Natural killer cell treated with Interleukin-12 subunit alpha and Interleukin-12 subunit beta and Interleukin-15 and Interleukin-18, amount 100 ng/mL, for 72 hours (primary cell): ENCODE measurements at regions not wholly inside any gene's neighbourhood (a gene's known extent, or its start where the extent isn't known, plus 50 kb on each side); places are given as distances from the start of the nearest gene placed in this dataset.
A peak's percentile ranks its signal among the peaks of the same experiment; 100 is the strongest.
"Not testable (repeated sequence)": the region's sequence is repeated elsewhere in the genome, so short reads cannot be mapped to it uniquely, and the experiment has no call there.

Experiments used
- ATAC-seq, 2 donors: fragments of 150-1000 bp; cut with Tn5 transposase in 1 of 2; sonication (Bioruptor Pico), chemical (Tn5 transposase) in 1 of 2; 2 replicates each; pipeline ENCODE4 v1.10.0; 2021
- DNase-seq: peaks from one replicate; pipeline ENCODE4 v3.0.0; 2022; ENCODE audit warnings: low spot score
- H3K27ac Mint-ChIP-seq, 2 donors: 1 replicate in 1 of 2; 2 replicates in 1 of 2; pipeline ENCODE4 v1.8.0; 2022; ENCODE audit warnings: mixed read lengths in 2 of 2, mild to moderate bottlenecking in 1 of 2, moderate library complexity in 1 of 2
- H3K27me3 Mint-ChIP-seq, 2 donors: 1 replicate in 1 of 2; 2 replicates in 1 of 2; pipeline ENCODE4 v1.8.0; 2022; ENCODE audit warnings: mixed read lengths in 2 of 2
- H3K36me3 Mint-ChIP-seq: one replicate; pipeline ENCODE4 v1.8.0; 2022; ENCODE audit warnings: mixed read lengths
- H3K4me1 Mint-ChIP-seq, 2 donors: 1 replicate in 1 of 2; 2 replicates in 1 of 2; pipeline ENCODE4 v1.8.0; 2022; ENCODE audit warnings: low read depth in 2 of 2, mixed read lengths in 2 of 2, mild to moderate bottlenecking in 1 of 2
- H3K4me3 Mint-ChIP-seq: one replicate; pipeline ENCODE4 v1.8.0; 2022; ENCODE audit warnings: mixed read lengths
- H3K9me3 Mint-ChIP-seq: 2 replicates; pipeline ENCODE4 v1.8.0; 2022; ENCODE audit warnings: mixed read lengths

GRCh38 chr2:15752552-15753232 lies 161.0 kb downstream of the DDX1 start:
- H3K27ac Mint-ChIP-seq = no peak overlapping the region
- H3K27me3 Mint-ChIP-seq = peaks cover 3 to 12% of the 10 kb centered on the region in 2 donors
- no peak overlapping the region for H3K4me3 Mint-ChIP-seq
- peaks cover 3% of the 10 kb centered on the region for H3K9me3 Mint-ChIP-seq
- no peaks in the 10 kb centered on the region for H3K36me3 Mint-ChIP-seq
- no peak for DNase-seq
- no peaks in the 10 kb centered on the region for H3K4me1 Mint-ChIP-seq
- ATAC-seq = no peak

GRCh38 chr2:15753233-15753798 lies 161.6 kb downstream of the DDX1 start:
- Mint-ChIP-seq H3K4me1 (no peaks in the 10 kb centered on the region), H3K9me3 (peaks cover 3% of the 10 kb centered on the region), H3K4me3 (no peak overlapping the region), H3K27ac (no peak overlapping the region), H3K27me3 (peaks cover 3 to 16% of the 10 kb centered on the region in 2 donors), H3K36me3 (no peaks in the 10 kb centered on the region)
- no peak for DNase-seq
- ATAC-seq = no peak

- DNase-seq = no peak
- no peaks in the 10 kb centered on the region for H3K4me1 Mint-ChIP-seq
- H3K27ac Mint-ChIP-seq = no peak overlapping the region
- H3K4me3 Mint-ChIP-seq = no peak overlapping the region
- ATAC-seq = no peak
- H3K27me3 Mint-ChIP-seq = peaks cover 3 to 16% of the 10 kb centered on the region in 2 donors
- no peaks in the 10 kb centered on the region for H3K36me3 Mint-ChIP-seq
- H3K9me3 Mint-ChIP-seq = peaks cover 3% of the 10 kb centered on the region
Measured at GRCh38 chr2:15753811-15754702, 162.4 kb downstream of the DDX1 start.

- no peaks in the 10 kb centered on the region for H3K4me1 Mint-ChIP-seq
- peaks cover 3 to 16% of the 10 kb centered on the region in 2 donors for H3K27me3 Mint-ChIP-seq
- peaks cover 3% of the 10 kb centered on the region for H3K9me3 Mint-ChIP-seq
- ATAC-seq (no peak), DNase-seq (no peak)
- no peak overlapping the region for H3K4me3 Mint-ChIP-seq
- H3K27ac Mint-ChIP-seq = no peak overlapping the region
- H3K36me3 Mint-ChIP-seq = no peaks in the 10 kb centered on the region
Measured at GRCh38 chr2:15754703-15755099, 163.0 kb downstream of the DDX1 start.

GRCh38 chr2:15755528-15755927 lies 163.9 kb downstream of the DDX1 start:
- no peak for ATAC-seq
- Mint-ChIP-seq H3K27ac (no peak overlapping the region), H3K36me3 (no peaks in the 10 kb centered on the region), H3K27me3 (peaks cover 3 to 16% of the 10 kb centered on the region in 2 donors), H3K9me3 (peaks cover 3% of the 10 kb centered on the region), H3K4me1 (no peaks in the 10 kb centered on the region), H3K4me3 (no peak overlapping the region)
- DNase-seq = no peak

- H3K4me3 Mint-ChIP-seq = no peak overlapping the region
Measured at GRCh38 chr2:15756011-15756550, 164.4 kb downstream of the DDX1 start.

GRCh38 chr2:15756882-15757819 lies 165.5 kb downstream of the DDX1 start:
- Mint-ChIP-seq H3K27me3 (peaks cover 3 to 21% of the 10 kb centered on the region in 2 donors), H3K9me3 (peaks cover 3% of the 10 kb centered on the region), H3K4me1 (no peaks in the 10 kb centered on the region), H3K27ac (no peak overlapping the region), H3K4me3 (no peak overlapping the region), H3K36me3 (no peaks in the 10 kb centered on the region)
- no peak for ATAC-seq
- DNase-seq = no peak

More at GRCh38 chr2:15756011-15756550, 164.4 kb downstream of the DDX1 start:
- no peak for ATAC-seq
- H3K36me3 Mint-ChIP-seq = no peaks in the 10 kb centered on the region
- peaks cover 3 to 18% of the 10 kb centered on the region in 2 donors for H3K27me3 Mint-ChIP-seq
- peaks cover 3% of the 10 kb centered on the region for H3K9me3 Mint-ChIP-seq
- DNase-seq = no peak
- H3K27ac Mint-ChIP-seq = no peak overlapping the region
- no peaks in the 10 kb centered on the region for H3K4me1 Mint-ChIP-seq

- DNase-seq = no peak
- ATAC-seq = no peak
- no peak overlapping the region for H3K27ac Mint-ChIP-seq
- H3K4me1 Mint-ChIP-seq = no peaks in the 10 kb centered on the region
- peaks cover 3% of the 10 kb centered on the region for H3K9me3 Mint-ChIP-seq
- peaks cover 3 to 17% of the 10 kb centered on the region in 2 donors for H3K27me3 Mint-ChIP-seq
- H3K4me3 Mint-ChIP-seq = no peak overlapping the region
- no peaks in the 10 kb centered on the region for H3K36me3 Mint-ChIP-seq
Measured at GRCh38 chr2:15757820-15758586, 166.3 kb downstream of the DDX1 start.

- no peaks in the 10 kb centered on the region for H3K4me1 Mint-ChIP-seq
- DNase-seq (no peak), ATAC-seq (peak; percentile 32 to 33)
- peaks cover 3 to 17% of the 10 kb centered on the region in 2 donors for H3K27me3 Mint-ChIP-seq
- no peak overlapping the region for H3K27ac Mint-ChIP-seq
- H3K36me3 Mint-ChIP-seq = no peaks in the 10 kb centered on the region
- H3K9me3 Mint-ChIP-seq = peaks cover 3% of the 10 kb centered on the region
- H3K4me3 Mint-ChIP-seq = no peak overlapping the region
Measured at GRCh38 chr2:15758848-15759247, 167.2 kb downstream of the DDX1 start.

- ATAC-seq = no peak
- DNase-seq = no peak
- Mint-ChIP-seq H3K4me3 (no peak overlapping the region), H3K9me3 (peaks cover 3% of the 10 kb centered on the region), H3K27me3 (peaks cover 3 to 17% of the 10 kb centered on the region in 2 donors), H3K4me1 (no peaks in the 10 kb centered on the region), H3K36me3 (no peaks in the 10 kb centered on the region), H3K27ac (no peak overlapping the region)
Measured at GRCh38 chr2:15759385-15759784, 167.7 kb downstream of the DDX1 start.

GRCh38 chr2:15759791-15760190 lies 168.1 kb downstream of the DDX1 start:
- not testable (repeated sequence) for H3K4me1 Mint-ChIP-seq, H3K9me3 Mint-ChIP-seq, H3K4me3 Mint-ChIP-seq, H3K36me3 Mint-ChIP-seq, DNase-seq, ATAC-seq, H3K27ac Mint-ChIP-seq
- H3K27me3 Mint-ChIP-seq = peaks cover 3 to 17% of the 10 kb centered on the region in 2 donors

GRCh38 chr2:15760232-15760910 lies 168.7 kb downstream of the DDX1 start:
- Mint-ChIP-seq H3K9me3 (no peaks in the 10 kb centered on the region), H3K27ac (no peak overlapping the region), H3K27me3 (peaks cover under 1 to 17% of the 10 kb centered on the region in 2 donors), H3K4me1 (no peaks in the 10 kb centered on the region), H3K36me3 (no peaks in the 10 kb centered on the region), H3K4me3 (no peak overlapping the region)
- DNase-seq (no peak), ATAC-seq (no peak)
